ENCODE measurements at regions not wholly inside any gene's neighbourhood (a gene's known extent, or its start where the extent isn't known, plus 50 kb on each side); places are given as distances from the start of the nearest gene placed in this dataset.

DNA sequence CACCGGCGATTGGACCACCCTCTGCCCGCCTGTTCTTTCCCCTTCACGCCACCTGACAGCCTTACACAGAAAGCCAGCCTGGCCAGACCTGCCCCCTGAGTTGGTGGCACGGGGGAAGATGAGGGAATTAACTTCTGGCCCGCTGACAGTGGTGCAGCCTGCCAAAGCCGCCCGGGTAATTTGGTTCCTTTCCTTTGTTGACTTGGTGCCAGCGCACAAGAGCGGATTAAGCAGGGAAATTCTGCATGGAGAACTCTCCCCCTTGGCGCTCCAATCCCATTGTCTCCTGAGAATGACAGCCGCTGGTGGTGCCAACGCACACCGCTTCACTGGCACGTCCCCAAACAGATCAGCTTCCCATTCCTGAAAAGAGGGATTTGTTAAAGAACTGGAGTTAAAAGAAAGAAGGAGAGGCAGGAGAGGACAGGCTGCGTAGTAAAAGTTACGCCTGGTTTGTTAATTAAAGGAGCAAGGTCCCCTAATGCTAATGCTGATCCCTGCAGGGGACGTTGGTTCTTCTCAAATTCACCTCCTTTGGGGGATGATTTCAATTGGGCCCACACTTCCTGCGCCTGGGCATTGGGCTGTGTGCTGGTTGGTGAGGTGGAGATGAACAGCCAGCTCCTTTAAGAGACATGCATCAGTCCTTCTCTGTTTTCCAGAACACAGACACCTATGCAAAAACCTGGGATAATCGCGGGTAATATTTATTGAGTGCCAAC is 286.8 kb downstream of the MYCN start:
- no peak for ATAC-seq
- Histone ChIP-seq H3K27ac (ENCODE audit: low read depth, low read length) (no peak overlapping the region), H3K4me3 (ENCODE audit: low read length) (no peak overlapping the region), H3K9me3 (ENCODE audit: control insufficient read depth in 2 of 3, low read length in 3 of 3) (no peaks in the 10 kb centered on the region), H3K27me3 (ENCODE audit: control insufficient read depth in 2 of 2, insufficient read depth in 2 of 2, low read length in 2 of 2) (no peaks in the 10 kb centered on the region), H3K36me3 (ENCODE audit: control insufficient read depth in 2 of 3, insufficient read depth in 3 of 3, low read length in 3 of 3) (no peaks in the 10 kb centered on the region), H3K4me1 (ENCODE audit: control insufficient read depth in 2 of 2, insufficient read depth in 2 of 2, low read length in 2 of 2) (no peaks in the 10 kb centered on the region)
- Mint-ChIP-seq H3K27ac (no peak overlapping the region), H3K4me3 (no peak overlapping the region), H3K4me1 (no peaks in the 10 kb centered on the region), H3K27me3 (peaks cover 0 to 5% (median 0%) of the 10 kb centered on the region in 5 donors), H3K9me3 (no peaks in the 10 kb centered on the region), H3K36me3 (no peaks in the 10 kb centered on the region)
- ChIA-PET POLR2A (no interaction called here), CTCF (no interaction called here)
- DNase-seq: no peak
- intact Hi-C loops (cut with micrococcal nuclease): no loop called here

DNA sequence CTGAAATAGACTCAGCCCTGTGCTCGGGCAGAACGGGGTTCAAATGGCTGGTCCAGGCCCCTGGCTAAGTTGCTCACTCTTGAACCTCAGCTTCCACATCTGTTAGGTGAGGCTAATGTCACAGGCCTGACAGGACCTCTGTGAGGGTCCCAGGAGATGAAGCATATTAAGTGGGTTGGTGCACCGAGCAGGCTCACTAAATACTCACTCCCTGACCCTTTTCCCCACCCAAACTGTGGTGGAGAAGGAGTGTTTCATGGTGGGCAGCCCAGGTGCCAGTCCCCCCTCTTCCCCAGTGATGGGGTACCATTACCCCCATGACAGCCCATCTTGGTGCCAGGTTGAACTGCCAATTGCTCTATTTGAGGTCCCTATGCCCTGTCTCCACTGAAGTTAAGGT is 286.0 kb downstream of the MYCN start:
- Mint-ChIP-seq H3K27me3 (peaks cover 0 to 7% (median 5%) of the 10 kb centered on the region in 5 donors), H3K9me3 (peaks cover 0 to 5% (median 0%) of the 10 kb centered on the region in 11 donors), H3K4me3 (no peak overlapping the region), H3K4me1 (no peaks in the 10 kb centered on the region), H3K36me3 (no peaks in the 10 kb centered on the region), H3K27ac (no peak overlapping the region)
- no peaks in the 10 kb centered on the region for H3K36me3 ChIP-seq (ENCODE audit: control insufficient read depth in 2 of 3, insufficient read depth in 3 of 3, low read length in 3 of 3)
- ATAC-seq (no peak), DNase-seq (no peak)
- no peaks in the 10 kb centered on the region for H3K9me3 ChIP-seq (ENCODE audit: control insufficient read depth in 2 of 3, low read length in 3 of 3)
- POLR2A ChIA-PET: no interaction called here
- H3K27me3 ChIP-seq (ENCODE audit: control insufficient read depth in 2 of 2, insufficient read depth in 2 of 2, low read length in 2 of 2): no peaks in the 10 kb centered on the region
- H3K27ac ChIP-seq (ENCODE audit: low read depth, low read length): no peak overlapping the region
- H3K4me3 ChIP-seq (ENCODE audit: low read length): no peak overlapping the region
- intact Hi-C loops (cut with micrococcal nuclease): no loop called here
- CTCF ChIA-PET: no interaction called here
- no peaks in the 10 kb centered on the region for H3K4me1 ChIP-seq (ENCODE audit: control insufficient read depth in 2 of 2, insufficient read depth in 2 of 2, low read length in 2 of 2)

DNA sequence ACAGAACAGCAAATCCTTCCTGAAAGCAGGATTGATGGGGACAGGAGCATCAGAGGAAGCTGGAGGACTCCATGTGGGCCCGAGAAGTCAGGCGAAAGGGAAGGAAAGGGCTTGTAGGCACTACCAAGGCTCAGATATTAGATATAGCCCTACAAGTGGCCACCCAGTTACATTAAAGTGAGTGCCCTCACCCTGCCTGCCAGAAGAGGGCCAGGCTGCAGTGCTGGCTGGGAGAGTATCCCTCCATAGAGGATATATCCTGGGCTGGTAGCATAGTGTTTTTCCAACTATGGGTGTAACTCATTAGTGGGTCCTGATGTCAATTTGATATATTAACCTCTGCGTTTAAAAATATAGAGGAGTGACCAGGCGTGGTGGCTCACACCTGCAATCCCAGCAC is 285.2 kb downstream of the MYCN start:
- Mint-ChIP-seq H3K4me1 (no peaks in the 10 kb centered on the region), H3K27me3 (peaks cover 0 to 8% (median 6%) of the 10 kb centered on the region in 5 donors), H3K27ac (no peak overlapping the region), H3K36me3 (no peaks in the 10 kb centered on the region), H3K4me3 (no peak overlapping the region), H3K9me3 (peaks cover 0 to 6% (median 0%) of the 10 kb centered on the region in 11 donors)
- CTCF ChIA-PET: no interaction called here
- POLR2A ChIA-PET: no interaction called here
- Histone ChIP-seq H3K4me3 (ENCODE audit: low read length) (no peak overlapping the region), H3K9me3 (ENCODE audit: control insufficient read depth in 2 of 3, low read length in 3 of 3) (no peaks in the 10 kb centered on the region), H3K36me3 (ENCODE audit: control insufficient read depth in 2 of 3, insufficient read depth in 3 of 3, low read length in 3 of 3) (no peaks in the 10 kb centered on the region), H3K4me1 (ENCODE audit: control insufficient read depth in 2 of 2, insufficient read depth in 2 of 2, low read length in 2 of 2) (no peaks in the 10 kb centered on the region), H3K27me3 (ENCODE audit: control insufficient read depth in 2 of 2, insufficient read depth in 2 of 2, low read length in 2 of 2) (no peaks in the 10 kb centered on the region), H3K27ac (ENCODE audit: low read depth, low read length) (no peak overlapping the region)
- intact Hi-C loops (cut with micrococcal nuclease): no loop called here
- DNase-seq: no peak
- no peak for ATAC-seq

DNA sequence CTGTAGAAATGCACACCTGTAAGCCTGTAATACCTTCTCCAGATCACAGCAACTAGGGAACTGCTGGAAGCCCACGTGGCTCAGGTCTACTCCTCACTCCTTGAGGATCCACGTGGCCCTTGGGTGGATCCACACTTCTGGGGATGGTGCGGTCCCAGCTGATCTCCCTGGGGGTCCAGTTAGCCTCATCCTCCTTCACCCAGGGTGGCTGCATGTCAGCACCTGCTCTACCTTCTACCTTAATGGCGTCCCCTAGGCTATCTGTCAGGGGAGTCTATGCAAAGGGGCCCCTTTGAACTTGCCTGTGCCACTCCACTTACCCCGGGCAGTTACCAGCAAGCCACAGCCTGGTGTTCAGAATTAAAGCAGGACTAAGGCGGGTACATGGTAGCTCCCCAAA is 284.7 kb downstream of the MYCN start:
- Mint-ChIP-seq H3K4me1 (no peaks in the 10 kb centered on the region), H3K36me3 (no peaks in the 10 kb centered on the region)
- CTCF ChIA-PET: no interaction called here

DNA sequence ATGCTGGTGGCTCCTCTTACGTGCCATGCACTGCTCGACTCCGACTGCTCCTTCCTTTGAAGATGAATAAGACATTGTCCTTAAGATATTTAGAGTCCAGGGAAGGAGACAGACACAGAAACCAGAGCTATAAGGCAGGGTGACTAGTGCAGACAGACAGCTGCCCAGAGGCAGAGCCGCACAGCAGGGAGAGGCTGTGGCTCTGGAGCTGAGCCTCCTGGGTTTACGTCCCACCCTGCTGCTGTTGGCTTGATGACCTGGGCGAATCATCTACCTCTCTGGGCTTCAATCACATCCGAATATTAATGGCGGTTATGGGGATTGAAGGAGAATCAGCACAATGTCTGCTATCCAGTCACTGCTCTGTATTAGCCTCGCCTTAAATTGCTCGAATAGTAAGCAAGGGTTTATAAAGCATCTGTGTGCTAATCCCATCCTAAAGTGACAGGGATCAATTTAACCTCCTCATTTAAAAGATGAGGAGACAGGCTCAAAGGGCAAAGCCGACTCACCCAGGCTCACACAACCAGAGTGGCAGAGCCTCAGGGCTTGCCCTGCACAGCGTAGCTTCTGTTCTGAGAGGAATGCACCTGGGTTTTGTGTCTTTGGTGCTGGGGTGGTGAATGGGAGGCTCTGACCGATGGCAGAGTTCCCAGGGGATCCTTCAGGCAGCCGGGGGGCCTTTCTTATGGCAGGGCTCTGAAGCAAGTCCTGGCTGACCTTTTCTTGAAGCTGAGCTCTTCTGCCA is 284.1 kb downstream of the MYCN start:
- no peaks in the 10 kb centered on the region for H3K36me3 ChIP-seq (ENCODE audit: control insufficient read depth in 2 of 3, insufficient read depth in 3 of 3, low read length in 3 of 3)
- peaks cover 0 to 8% (median 6%) of the 10 kb centered on the region in 5 donors for H3K27me3 Mint-ChIP-seq
- DNase-seq: no peak
- H3K27ac ChIP-seq (ENCODE audit: low read depth, low read length): no peak overlapping the region
- no peaks in the 10 kb centered on the region for H3K9me3 ChIP-seq (ENCODE audit: control insufficient read depth in 2 of 3, low read length in 3 of 3)
- ChIA-PET CTCF (no interaction called here), POLR2A (no interaction called here)
- intact Hi-C loops (cut with micrococcal nuclease): no loop called here
- peaks cover 0 to 6% (median 0%) of the 10 kb centered on the region in 11 donors for H3K9me3 Mint-ChIP-seq
- H3K4me3 ChIP-seq (ENCODE audit: low read length): no peak overlapping the region
- H3K4me1 ChIP-seq (ENCODE audit: control insufficient read depth in 2 of 2, insufficient read depth in 2 of 2, low read length in 2 of 2): no peaks in the 10 kb centered on the region
- no peak overlapping the region for H3K4me3 Mint-ChIP-seq
- no peaks in the 10 kb centered on the region for H3K4me1 Mint-ChIP-seq
- no peak for ATAC-seq
- no peaks in the 10 kb centered on the region for H3K27me3 ChIP-seq (ENCODE audit: control insufficient read depth in 2 of 2, insufficient read depth in 2 of 2, low read length in 2 of 2)
- no peak overlapping the region for H3K27ac Mint-ChIP-seq
- H3K36me3 Mint-ChIP-seq: no peaks in the 10 kb centered on the region

More for the DNA sequence above, 284.7 kb downstream of the MYCN start:
- H3K9me3 Mint-ChIP-seq: peaks cover 0 to 6% (median 0%) of the 10 kb centered on the region in 11 donors
- POLR2A ChIA-PET: no interaction called here
- intact Hi-C loops (cut with micrococcal nuclease): no loop called here
- Histone ChIP-seq H3K36me3 (ENCODE audit: control insufficient read depth in 2 of 3, insufficient read depth in 3 of 3, low read length in 3 of 3) (no peaks in the 10 kb centered on the region), H3K9me3 (ENCODE audit: control insufficient read depth in 2 of 3, low read length in 3 of 3) (no peaks in the 10 kb centered on the region), H3K27ac (ENCODE audit: low read depth, low read length) (no peak overlapping the region), H3K4me1 (ENCODE audit: control insufficient read depth in 2 of 2, insufficient read depth in 2 of 2, low read length in 2 of 2) (no peaks in the 10 kb centered on the region), H3K4me3 (ENCODE audit: low read length) (no peak overlapping the region), H3K27me3 (ENCODE audit: control insufficient read depth in 2 of 2, insufficient read depth in 2 of 2, low read length in 2 of 2) (no peaks in the 10 kb centered on the region)
- no peak overlapping the region for H3K27ac Mint-ChIP-seq
- H3K4me3 Mint-ChIP-seq: no peak overlapping the region
- no peak for ATAC-seq
- no peak for DNase-seq
- H3K27me3 Mint-ChIP-seq: peaks cover 0 to 8% (median 6%) of the 10 kb centered on the region in 5 donors

DNA sequence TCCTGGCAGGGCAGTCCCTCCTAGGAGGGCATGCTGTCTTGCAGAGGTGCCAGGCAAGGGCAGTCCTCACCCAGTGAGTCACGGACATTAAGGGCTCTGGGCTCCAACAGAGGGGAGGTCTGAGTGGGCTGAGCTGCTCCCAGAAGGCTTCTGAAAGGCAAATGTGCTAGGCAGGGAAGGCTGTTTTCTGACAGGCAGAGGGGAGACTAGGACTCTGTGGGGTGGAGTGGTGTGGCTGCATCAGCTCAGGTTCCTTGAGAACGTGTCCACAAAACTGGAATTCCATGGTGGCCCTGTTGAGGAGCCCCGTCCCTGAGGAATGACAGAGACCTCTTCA is 283.5 kb downstream of the MYCN start:
- peaks cover 0 to 6% (median 0%) of the 10 kb centered on the region in 11 donors for H3K9me3 Mint-ChIP-seq
- no peak overlapping the region for H3K4me3 Mint-ChIP-seq
- peaks cover 0 to 8% (median 6%) of the 10 kb centered on the region in 5 donors for H3K27me3 Mint-ChIP-seq
- H3K27ac Mint-ChIP-seq: no peak overlapping the region
- ChIA-PET POLR2A (no interaction called here), CTCF (no interaction called here)
- intact Hi-C loops (cut with micrococcal nuclease): no loop called here
- ATAC-seq: no peak
- Histone ChIP-seq H3K27me3 (ENCODE audit: control insufficient read depth in 2 of 2, insufficient read depth in 2 of 2, low read length in 2 of 2) (no peaks in the 10 kb centered on the region), H3K9me3 (ENCODE audit: control insufficient read depth in 2 of 3, low read length in 3 of 3) (no peaks in the 10 kb centered on the region), H3K27ac (ENCODE audit: low read depth, low read length) (no peak overlapping the region), H3K4me3 (ENCODE audit: low read length) (no peak overlapping the region), H3K4me1 (ENCODE audit: control insufficient read depth in 2 of 2, insufficient read depth in 2 of 2, low read length in 2 of 2) (no peaks in the 10 kb centered on the region), H3K36me3 (ENCODE audit: control insufficient read depth in 2 of 3, insufficient read depth in 3 of 3, low read length in 3 of 3) (no peaks in the 10 kb centered on the region)
- no peak for DNase-seq
- H3K36me3 Mint-ChIP-seq: no peaks in the 10 kb centered on the region
- H3K4me1 Mint-ChIP-seq: no peaks in the 10 kb centered on the region

Data from naive thymus-derived CD4-positive, alpha-beta T cell (primary cell).